Cardiac fibroblast (primary cell): ENCODE measurements at regions not wholly inside any gene's neighbourhood (a gene's known extent, or its start where the extent isn't known, plus 50 kb on each side); places are given as distances from the start of the nearest gene placed in this dataset.

Experiments
- DNase-seq, 2 donors: peaks; one replicate each; pipeline versions ENCODE4 v3.0.0 to v3.0.0-alpha.2; 2010; ENCODE audit warnings: low read depth in 2 of 2
- H3K4me3 ChIP-seq, 2 donors: replicated peaks in 1 of 2; 1 replicate in 1 of 2; 2 replicates in 1 of 2; pipeline ENCODE4 v1.5.1; 2011; ENCODE audit warnings: low read depth in 2 of 2, low read length in 2 of 2, mild to moderate bottlenecking in 2 of 2, moderate library complexity in 1 of 2
- CTCF ChIP-seq: IDR thresholded peaks from one replicate; pipeline ENCODE4 v1.5.1; 2011; ENCODE audit warnings: low read depth, mild to moderate bottlenecking, low read length, inconsistent platforms

GRCh38 chr12:89250636-89251035, 101.7 kb downstream of the DUSP6 start:
- no peak for DNase-seq
- no peak for TF ChIP-seq CTCF
- H3K4me3 ChIP-seq: no peak overlapping the region

- no peak overlapping the region for H3K4me3 ChIP-seq
- TF ChIP-seq CTCF: no peak
- DNase-seq: no peak
Observed at GRCh38 chr12:89250213-89250612, 102.1 kb downstream of the DUSP6 start.

GRCh38 chr12:89247967-89248366, 104.3 kb downstream of the DUSP6 start:
- H3K4me3 ChIP-seq: no peak overlapping the region
- TF ChIP-seq CTCF: no peak
- peak in 1 of 2 donors; percentile 25 for DNase-seq

DNA sequence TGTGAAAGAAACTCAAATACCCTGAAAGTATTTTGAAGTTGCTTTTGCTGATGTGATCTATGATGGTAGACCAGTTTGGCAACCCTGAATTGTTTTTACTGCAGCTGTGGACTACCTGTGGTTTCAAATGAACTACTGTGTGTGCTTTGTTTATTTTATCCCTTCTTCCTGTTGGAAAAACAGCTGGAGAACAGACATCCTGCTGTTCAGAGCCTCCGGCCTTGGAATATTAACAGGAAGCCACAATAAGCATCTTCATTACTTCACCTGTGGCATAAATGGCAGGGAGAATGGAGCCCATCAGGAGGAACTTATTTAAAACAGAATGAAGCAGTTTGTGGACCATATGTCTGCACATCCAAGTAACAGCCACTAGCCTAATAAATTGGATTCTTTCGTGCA, 104.8 kb downstream of the DUSP6 start:
- no peak overlapping the region for H3K4me3 ChIP-seq
- TF ChIP-seq CTCF: no peak
- DNase-seq: no peak

DNA sequence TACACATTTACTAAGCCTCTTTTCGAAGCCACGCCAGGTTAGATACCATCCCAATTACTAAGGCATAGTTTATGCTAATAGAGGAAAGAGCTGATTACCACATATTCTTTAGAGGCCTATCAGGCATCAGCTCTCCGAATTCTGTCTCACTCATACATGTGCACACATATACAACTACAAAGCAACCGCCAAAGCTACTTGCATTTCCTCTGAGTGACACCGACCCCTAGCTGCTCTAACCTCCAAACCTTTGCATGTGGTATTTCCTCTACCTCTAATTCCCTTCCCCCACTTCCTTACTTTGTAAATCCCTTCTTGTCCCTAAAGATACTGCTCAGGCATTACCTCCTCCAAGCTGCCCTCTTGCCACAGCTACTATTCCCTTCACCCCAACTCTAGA, 107.2 kb downstream of the DUSP6 start:
- H3K4me3 ChIP-seq: no peak overlapping the region
- peak in 1 of 2 donors; percentile 47 for DNase-seq

GRCh38 chr12:89244536-89244935, 107.8 kb downstream of the DUSP6 start:
- no peak overlapping the region for H3K4me3 ChIP-seq
- DNase-seq: peak; percentile 26 to 66
- no peak for TF ChIP-seq CTCF

More for the DNA sequence above, 107.2 kb downstream of the DUSP6 start:
- no peak for TF ChIP-seq CTCF

DNA sequence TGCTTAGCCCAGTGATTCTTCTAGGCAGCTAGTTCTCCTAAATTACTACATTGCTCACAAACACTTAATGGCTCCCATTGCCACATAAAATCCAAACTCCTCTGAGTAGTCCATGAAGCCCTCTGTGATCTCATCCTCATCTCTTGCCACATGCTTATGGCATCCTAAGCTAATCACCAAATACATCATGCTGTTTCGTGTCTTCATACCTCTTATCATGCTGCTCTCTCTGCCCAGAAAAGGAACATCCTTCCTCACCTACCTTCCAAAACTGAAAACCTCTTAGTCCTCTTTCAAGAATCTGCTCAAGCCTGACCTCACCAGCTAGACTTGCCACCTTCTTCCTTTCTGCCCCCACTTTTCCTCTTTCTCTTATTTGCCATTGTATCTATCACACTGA, 108.5 kb downstream of the DUSP6 start:
- no peak for TF ChIP-seq CTCF
- DNase-seq: peak in 1 of 2 donors; percentile 42
- no peak overlapping the region for H3K4me3 ChIP-seq
